Panc1 (cell line): ENCODE measurements at regions not wholly inside any gene's neighbourhood (a gene's known extent, or its start where the extent isn't known, plus 50 kb on each side); places are given as distances from the start of the nearest gene placed in this dataset.

ENCODE experiments used
- ATAC-seq: fragments of 200-7000 bp; cut with Tn5 transposase; 2 replicates; pipeline ENCODE4 v1.9.1; 2020; ENCODE audit warnings: mild to moderate bottlenecking, moderate library complexity
- BruUV-seq: library from RNA; stranded (reverse); fragments of 400-500 nt; replicated peaks from 2 replicates; lab custom pipeline; 2021; lab: Mats Ljungman, UMichigan
- CTCF ChIA-PET: fragments of 300-600 bp; sonication (Branson Sonifier 250); formaldehyde crosslinking; loops from one replicate; lab custom pipeline; 2022; ENCODE audit warnings: antibody characterized with exemption; lab: Charles Lee
- POLR2A ChIA-PET: fragments of 300-600 bp; sonication (Branson Sonifier 250); formaldehyde crosslinking; loops from one replicate; lab custom pipeline; 2022; ENCODE audit warnings: antibody characterized with exemption; lab: Charles Lee
- DNase-seq: peaks from one replicate; pipeline ENCODE4 v3.0.0-alpha.2; 2010; ENCODE audit warnings: low read depth, low spot score
- H3K27ac ChIP-seq: 2 replicates; pipeline ENCODE4 v1.5.1; 2011; ENCODE audit warnings: mild to moderate bottlenecking, low read length, inconsistent platforms
- H3K27me3 ChIP-seq: fragments of 200-500 bp; sonication (Bioruptor generic); 2 replicates; pipeline ENCODE4 v1.6.0; 2014; ENCODE audit warnings: low read length, inconsistent platforms; ENCODE audit not compliant: control insufficient read depth, insufficient read depth
- H3K36me3 ChIP-seq: fragments of 200-500 bp; sonication (Bioruptor generic); 2 replicates; pipeline ENCODE4 v1.5.1; 2014; ENCODE audit warnings: inconsistent platforms, mild to moderate bottlenecking, low read length, moderate library complexity; ENCODE audit not compliant: control insufficient read depth, insufficient read depth
- H3K4me1 ChIP-seq: 2 replicates; pipeline ENCODE4 v1.5.1; 2011; ENCODE audit warnings: inconsistent platforms, mild to moderate bottlenecking, low read length, moderate library complexity; ENCODE audit not compliant: control insufficient read depth, insufficient read depth
- H3K4me3 ChIP-seq, 2 experiments: 2 replicates each; pipeline ENCODE4 v1.5.1; 2011 to 2012; ENCODE audit warnings: low read depth in 2 of 2, low read length in 2 of 2, mild to moderate bottlenecking in 2 of 2, inconsistent platforms in 1 of 2, moderate library complexity in 1 of 2
- H3K9me3 ChIP-seq: fragments of 200-500 bp; sonication (Bioruptor generic); 2 replicates; pipeline ENCODE4 v1.5.1; 2014; ENCODE audit warnings: low read depth, mild to moderate bottlenecking, inconsistent platforms, low read length, moderate library complexity; ENCODE audit not compliant: control insufficient read depth, insufficient read depth
- CTCF ChIP-seq: fragments of 450-650 bp; IDR thresholded peaks from 2 replicates; pipeline ENCODE4 v1.5.1; 2017; ENCODE audit warnings: mild to moderate bottlenecking
- POLR2AphosphoS5 ChIP-seq: IDR thresholded peaks from 2 replicates; pipeline ENCODE4 v1.6.1; 2012; ENCODE audit warnings: mild to moderate bottlenecking, low read depth, low read length, moderate library complexity
- SIN3A ChIP-seq: IDR thresholded peaks from 2 replicates; pipeline ENCODE4 v1.6.1; 2012; ENCODE audit warnings: low read depth, mild to moderate bottlenecking, low read length, moderate library complexity, borderline replicate concordance; ENCODE audit not compliant: insufficient read depth
- TCF7L2 ChIP-seq: IDR thresholded peaks from 2 replicates; pipeline ENCODE4 v1.6.1; 2011; ENCODE audit warnings: mild to moderate bottlenecking, low read depth, low read length, inconsistent platforms
- in situ Hi-C: cut with HindIII; loops from 2 replicates; pipeline ENCODE4 v1.10.0; 2016; ENCODE audit warnings: low sequenced_read_pairs, low pct_unique_long_range_greater_than_20kb
- intact Hi-C: fragments of 100-400 bp; cut with micrococcal nuclease; formaldehyde crosslinking; loops from one replicate; pipeline ENCODE4 v1.10.0; 2022; ENCODE audit not compliant: unreplicated experiment
- TF ChIP-seq, protein P1 (sequence below), 2 experiments: IDR thresholded peaks; 2 replicates each; pipeline ENCODE4 v1.6.1; 2011 to 2012; ENCODE audit warnings: low read depth in 2 of 2, control low read depth in 1 of 2, low read length in 1 of 2, mild to moderate bottlenecking in 1 of 2, moderate library complexity in 1 of 2; ENCODE audit not compliant: insufficient read depth in 1 of 2

- Histone ChIP-seq H3K9me3 (no peaks in the 10 kb centered on the region), H3K4me3 (no peak overlapping the region), H3K27ac (no peak overlapping the region), H3K36me3 (no peaks in the 10 kb centered on the region), H3K27me3 (no peaks in the 10 kb centered on the region), H3K4me1 (no peaks in the 10 kb centered on the region)
- intact Hi-C loops = no loop called here
- in situ Hi-C loops = no loop called here
- no TSS peak for BruUV-seq
- no peak for ATAC-seq
- CTCF ChIA-PET = no interaction called here
- DNase-seq = no peak
- POLR2A ChIA-PET = no interaction called here
- no peak for TF ChIP-seq SIN3A
- TF ChIP-seq, protein P1, sequence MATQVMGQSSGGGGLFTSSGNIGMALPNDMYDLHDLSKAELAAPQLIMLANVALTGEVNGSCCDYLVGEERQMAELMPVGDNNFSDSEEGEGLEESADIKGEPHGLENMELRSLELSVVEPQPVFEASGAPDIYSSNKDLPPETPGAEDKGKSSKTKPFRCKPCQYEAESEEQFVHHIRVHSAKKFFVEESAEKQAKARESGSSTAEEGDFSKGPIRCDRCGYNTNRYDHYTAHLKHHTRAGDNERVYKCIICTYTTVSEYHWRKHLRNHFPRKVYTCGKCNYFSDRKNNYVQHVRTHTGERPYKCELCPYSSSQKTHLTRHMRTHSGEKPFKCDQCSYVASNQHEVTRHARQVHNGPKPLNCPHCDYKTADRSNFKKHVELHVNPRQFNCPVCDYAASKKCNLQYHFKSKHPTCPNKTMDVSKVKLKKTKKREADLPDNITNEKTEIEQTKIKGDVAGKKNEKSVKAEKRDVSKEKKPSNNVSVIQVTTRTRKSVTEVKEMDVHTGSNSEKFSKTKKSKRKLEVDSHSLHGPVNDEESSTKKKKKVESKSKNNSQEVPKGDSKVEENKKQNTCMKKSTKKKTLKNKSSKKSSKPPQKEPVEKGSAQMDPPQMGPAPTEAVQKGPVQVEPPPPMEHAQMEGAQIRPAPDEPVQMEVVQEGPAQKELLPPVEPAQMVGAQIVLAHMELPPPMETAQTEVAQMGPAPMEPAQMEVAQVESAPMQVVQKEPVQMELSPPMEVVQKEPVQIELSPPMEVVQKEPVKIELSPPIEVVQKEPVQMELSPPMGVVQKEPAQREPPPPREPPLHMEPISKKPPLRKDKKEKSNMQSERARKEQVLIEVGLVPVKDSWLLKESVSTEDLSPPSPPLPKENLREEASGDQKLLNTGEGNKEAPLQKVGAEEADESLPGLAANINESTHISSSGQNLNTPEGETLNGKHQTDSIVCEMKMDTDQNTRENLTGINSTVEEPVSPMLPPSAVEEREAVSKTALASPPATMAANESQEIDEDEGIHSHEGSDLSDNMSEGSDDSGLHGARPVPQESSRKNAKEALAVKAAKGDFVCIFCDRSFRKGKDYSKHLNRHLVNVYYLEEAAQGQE (IDR thresholded peaks at IDR 0.05; ENCODE audit: insufficient read depth in 1 of 2, low read depth in 2 of 2, low read length in 1 of 2) = no peak
- no peak for TF ChIP-seq POLR2AphosphoS5
- TF ChIP-seq TCF7L2 = no peak
- TF ChIP-seq CTCF = no peak
These were observed 77.2 kb downstream of the RPL10L start for GRCh38 chr14:46574221-46574977.

DNA sequence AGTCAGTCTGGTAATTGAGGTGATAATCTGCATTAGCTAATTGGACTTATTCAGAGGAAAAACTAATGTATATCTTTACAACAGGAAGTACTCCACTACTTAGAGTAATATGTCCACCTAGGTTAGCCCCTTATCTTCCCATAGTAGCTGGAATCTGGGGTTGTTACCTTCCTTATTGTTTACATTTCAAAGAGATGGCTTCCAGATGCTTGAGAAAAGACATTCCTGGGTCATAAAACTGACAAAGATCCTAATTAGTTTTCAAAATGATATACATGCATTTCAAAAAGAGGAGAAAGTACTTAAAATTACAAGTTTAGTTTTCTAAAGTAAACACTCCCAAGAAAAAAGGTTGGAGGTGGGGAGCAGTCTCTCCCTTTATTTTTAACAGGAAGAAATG is 78.1 kb downstream of the RPL10L start:
- in situ Hi-C loops = no loop called here
- intact Hi-C loops = no loop called here
- H3K9me3 ChIP-seq = no peaks in the 10 kb centered on the region
- H3K4me1 ChIP-seq = no peaks in the 10 kb centered on the region
- H3K4me3 ChIP-seq = no peak overlapping the region
- ATAC-seq (no peak), DNase-seq (no peak)
- no peak overlapping the region for H3K27ac ChIP-seq
- CTCF ChIA-PET = no interaction called here
- H3K36me3 ChIP-seq = no peaks in the 10 kb centered on the region
- H3K27me3 ChIP-seq = no peaks in the 10 kb centered on the region
- no TSS peak for BruUV-seq
- TF ChIP-seq CTCF (no peak), SIN3A (no peak), POLR2AphosphoS5 (no peak)
- TF ChIP-seq, protein P1 (IDR thresholded peaks at IDR 0.05; ENCODE audit: insufficient read depth in 1 of 2, low read depth in 2 of 2, low read length in 1 of 2) = no peak
- POLR2A ChIA-PET = no interaction called here
